ENCODE measurements at regions not wholly inside any gene's neighbourhood (a gene's known extent, or its start where the extent isn't known, plus 50 kb on each side); places are given as distances from the start of the nearest gene placed in this dataset.

DNA sequence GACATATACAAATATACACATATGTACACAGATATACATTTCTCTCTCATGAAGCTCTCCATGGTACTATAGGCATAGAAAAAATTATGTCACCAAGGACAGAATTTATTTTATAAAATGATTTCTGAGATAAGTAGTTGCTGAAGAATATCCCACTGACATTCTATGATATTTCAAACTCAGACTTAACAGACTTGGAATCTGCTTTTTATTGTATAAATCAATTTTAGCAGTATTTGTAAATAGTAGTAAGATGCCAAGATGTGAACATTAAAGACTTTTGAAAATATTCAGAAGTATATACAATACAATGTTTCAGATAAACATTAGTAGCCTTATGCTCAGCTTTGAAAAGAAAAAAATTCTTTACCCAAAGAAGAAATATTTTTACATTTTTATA is 107.4 kb upstream of the ARGLU1 start:
- H3K4me3 ChIP-seq (ENCODE audit: low read length), result no peak overlapping the region
- TF ChIP-seq ZNF274 (IDR thresholded peaks at IDR 0.05; ENCODE audit: low read depth, low read length), result no peak

GRCh38 chr13:106660746-106661625 is 93.0 kb upstream of the ARGLU1 start:
- H3K4me3 ChIP-seq (ENCODE audit: low read length), result no peak overlapping the region
- no peak for TF ChIP-seq ZNF274 (IDR thresholded peaks at IDR 0.05; ENCODE audit: low read depth, low read length)

GRCh38 chr13:106657104-106657503 is 89.2 kb upstream of the ARGLU1 start:
- H3K4me3 ChIP-seq (ENCODE audit: low read length), result no peak overlapping the region
- no peak for TF ChIP-seq ZNF274 (IDR thresholded peaks at IDR 0.05; ENCODE audit: low read depth, low read length)

- H3K4me3 ChIP-seq (ENCODE audit: low read length), result no peak overlapping the region
- TF ChIP-seq ZNF274 (IDR thresholded peaks at IDR 0.05; ENCODE audit: low read depth, low read length), result no peak
These were observed 88.2 kb upstream of the ARGLU1 start for GRCh38 chr13:106656186-106656585.

GRCh38 chr13:106651442-106651841 is 83.5 kb upstream of the ARGLU1 start:
- TF ChIP-seq ZNF274 (IDR thresholded peaks at IDR 0.05; ENCODE audit: low read depth, low read length), result no peak
- H3K4me3 ChIP-seq (ENCODE audit: low read length), result no peak overlapping the region

DNA sequence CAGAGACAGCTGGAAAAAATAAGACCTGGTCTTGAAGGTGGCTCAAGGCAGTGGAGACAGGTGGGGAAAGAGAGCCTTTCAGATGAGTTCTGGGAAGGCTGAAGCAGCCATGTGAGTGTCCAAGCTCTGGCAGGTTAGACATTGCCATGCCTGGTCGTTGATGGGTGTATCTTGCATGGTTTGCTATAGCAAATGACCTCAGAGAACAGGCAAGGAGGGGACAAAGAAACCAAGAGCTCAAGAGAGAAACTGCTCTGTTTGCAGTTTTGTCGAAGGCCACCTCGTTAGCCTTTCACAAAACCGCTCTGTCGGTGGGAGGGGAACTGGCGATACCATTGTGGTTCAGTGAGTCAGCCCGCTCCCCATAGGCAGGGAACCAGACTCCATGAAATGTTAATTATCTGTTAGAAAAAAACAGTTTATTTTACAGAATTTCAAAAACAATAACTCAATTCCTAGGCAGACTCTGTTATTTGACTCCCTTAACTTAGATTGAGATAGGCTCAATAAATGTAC is 82.8 kb upstream of the ARGLU1 start:
- TF ChIP-seq ZNF274 (IDR thresholded peaks at IDR 0.05; ENCODE audit: low read depth, low read length), result no peak
- H3K4me3 ChIP-seq (ENCODE audit: low read length), result no peak overlapping the region

DNA sequence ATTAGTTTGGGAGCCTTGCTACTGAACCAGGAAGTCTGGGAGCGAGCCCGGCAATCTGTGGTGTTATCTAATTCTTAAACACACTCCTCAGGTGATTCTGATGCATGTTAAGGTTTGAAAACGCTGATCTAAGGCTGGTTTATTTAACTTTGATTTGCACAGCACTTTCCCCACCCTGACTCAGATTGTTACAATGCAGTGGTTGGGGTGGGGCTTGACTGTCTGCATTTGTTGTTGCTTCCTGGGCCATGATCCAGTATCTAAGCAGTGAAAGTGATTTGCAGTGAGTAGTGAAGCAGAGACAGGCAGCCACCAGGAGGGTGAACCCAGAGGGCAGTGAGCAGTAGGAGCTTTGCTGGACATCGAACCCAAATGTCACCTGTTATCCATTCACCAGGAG is 81.6 kb upstream of the ARGLU1 start:
- no peak overlapping the region for H3K4me3 ChIP-seq (ENCODE audit: low read length)

GRCh38 chr13:106640515-106640914 is 72.6 kb upstream of the ARGLU1 start:
- H3K4me3 ChIP-seq (ENCODE audit: low read length), result no peak overlapping the region
- no peak for TF ChIP-seq ZNF274 (IDR thresholded peaks at IDR 0.05; ENCODE audit: low read depth, low read length)

More for the DNA sequence above, 81.6 kb upstream of the ARGLU1 start:
- TF ChIP-seq ZNF274 (IDR thresholded peaks at IDR 0.05; ENCODE audit: low read depth, low read length), result no peak

DNA sequence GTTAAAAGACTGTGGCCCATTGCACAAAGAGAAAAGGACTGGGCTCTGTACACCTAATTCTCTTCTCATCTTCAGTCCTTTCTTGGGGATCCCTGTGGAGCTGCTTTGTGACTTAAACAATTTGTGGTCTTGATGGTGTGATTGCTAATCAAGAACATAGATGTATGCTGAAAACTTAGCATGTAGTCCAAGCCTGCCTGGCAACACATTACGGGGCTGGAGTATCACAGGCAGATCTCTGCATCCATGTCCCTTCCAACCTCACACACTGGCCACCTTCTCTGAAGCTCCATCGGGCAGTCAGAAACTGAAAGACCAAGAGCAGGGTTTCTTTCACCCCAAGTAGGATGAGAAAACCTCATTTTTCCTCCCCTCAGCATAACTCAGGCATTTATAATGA is 69.6 kb upstream of the ARGLU1 start:
- TF ChIP-seq ZNF274 (IDR thresholded peaks at IDR 0.05; ENCODE audit: low read depth, low read length), result no peak
- H3K4me3 ChIP-seq (ENCODE audit: low read length), result no peak overlapping the region

DNA sequence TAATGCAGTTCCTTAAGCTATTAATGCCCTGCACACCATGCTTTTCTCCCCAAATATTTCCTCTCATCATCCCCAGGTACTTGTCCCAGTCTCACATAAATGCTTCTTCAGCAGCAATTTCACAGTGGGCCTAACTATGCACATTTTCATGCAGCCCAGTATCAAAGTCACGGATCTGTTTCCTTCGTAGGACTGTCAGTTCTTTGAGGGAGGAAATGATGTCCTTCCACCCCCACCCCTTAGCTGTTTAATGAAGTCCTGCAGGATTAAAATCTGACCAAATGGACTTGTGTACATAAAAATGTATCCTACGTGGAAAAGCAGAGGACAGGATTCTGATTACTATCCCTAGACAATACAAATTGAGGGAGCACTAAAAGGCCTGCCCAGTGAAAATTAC is 68.6 kb upstream of the ARGLU1 start:
- no peak for TF ChIP-seq ZNF274 (IDR thresholded peaks at IDR 0.05; ENCODE audit: low read depth, low read length)
- H3K4me3 ChIP-seq (ENCODE audit: low read length), result no peak overlapping the region

DNA sequence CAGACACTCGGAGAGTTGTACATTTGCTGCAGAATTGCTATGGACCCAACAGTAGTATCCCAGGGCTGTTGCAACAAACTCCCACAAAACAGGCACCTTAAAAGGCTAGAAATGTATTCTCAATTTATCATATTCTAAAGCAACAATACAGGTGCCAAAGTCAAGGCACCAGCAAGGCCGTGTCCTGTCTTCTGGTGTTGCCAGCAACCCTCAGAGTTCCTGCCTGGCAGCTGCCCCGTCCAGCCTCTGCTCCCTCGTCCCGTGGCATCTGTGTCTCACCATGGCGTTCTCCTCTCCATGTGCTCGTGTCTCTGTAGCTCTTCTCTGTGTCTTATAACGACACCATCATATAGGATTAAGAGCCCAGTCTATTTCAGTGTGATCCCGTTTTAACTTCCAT is 67.7 kb upstream of the ARGLU1 start:
- no peak for TF ChIP-seq ZNF274 (IDR thresholded peaks at IDR 0.05; ENCODE audit: low read depth, low read length)
- no peak overlapping the region for H3K4me3 ChIP-seq (ENCODE audit: low read length)

GRCh38 chr13:106633321-106633720 is 65.4 kb upstream of the ARGLU1 start:
- no peak overlapping the region for H3K4me3 ChIP-seq (ENCODE audit: low read length)
- TF ChIP-seq ZNF274 (IDR thresholded peaks at IDR 0.05; ENCODE audit: low read depth, low read length), result no peak

GRCh38 chr13:106630650-106631049 is 62.7 kb upstream of the ARGLU1 start:
- no peak for TF ChIP-seq ZNF274 (IDR thresholded peaks at IDR 0.05; ENCODE audit: low read depth, low read length)
- no peak overlapping the region for H3K4me3 ChIP-seq (ENCODE audit: low read length)

- no peak overlapping the region for H3K4me3 ChIP-seq (ENCODE audit: low read length)
- no peak for TF ChIP-seq ZNF274 (IDR thresholded peaks at IDR 0.05; ENCODE audit: low read depth, low read length)
These were observed 62.2 kb upstream of the ARGLU1 start for GRCh38 chr13:106630162-106630561.

DNA sequence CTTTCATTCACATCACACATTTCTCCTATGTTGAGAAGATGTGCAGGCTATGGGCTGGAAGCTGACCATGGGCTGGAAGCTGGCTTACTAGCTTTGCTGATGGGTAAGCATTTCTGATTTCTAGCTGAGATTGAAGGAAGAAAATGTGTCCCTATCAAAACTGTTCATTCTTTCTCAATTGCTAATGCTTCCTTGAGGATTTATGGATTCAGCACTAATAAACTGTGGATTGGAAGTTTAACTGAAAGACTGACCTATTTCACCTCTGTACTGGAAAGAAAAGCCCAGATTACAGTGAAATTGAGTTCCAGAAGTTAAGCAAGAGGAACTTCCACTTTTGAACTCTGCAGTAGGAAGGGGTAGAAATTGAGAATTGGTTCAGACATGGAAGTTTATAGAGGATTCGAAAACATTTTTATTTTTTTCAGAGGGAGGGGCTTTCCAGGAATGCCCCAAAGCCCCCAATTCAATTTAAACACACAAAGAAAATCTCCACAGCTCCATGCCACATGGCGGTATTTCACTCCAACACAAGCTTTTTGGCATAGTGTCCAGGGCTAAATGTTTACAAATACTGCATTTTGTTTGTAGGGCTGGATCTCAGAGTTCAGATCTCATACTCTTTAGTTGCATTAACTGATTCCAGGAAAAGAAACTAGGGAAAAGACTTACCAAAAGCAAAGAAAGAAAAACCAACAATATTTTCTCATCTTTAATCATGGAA is 61.2 kb upstream of the ARGLU1 start:
- TF ChIP-seq ZNF274 (IDR thresholded peaks at IDR 0.05; ENCODE audit: low read depth, low read length), result no peak
- no peak overlapping the region for H3K4me3 ChIP-seq (ENCODE audit: low read length)
